Suprapubic skin (tissue), 4 donors: ENCODE measurements at regions not wholly inside any gene's neighbourhood (a gene's known extent, or its start where the extent isn't known, plus 50 kb on each side); places are given as distances from the start of the nearest gene placed in this dataset.

Source experiments
- DNase-seq, 2 donors: peaks; one replicate each; pipeline ENCODE4 v3.0.0-alpha.2; 2019; ENCODE audit warnings: low spot score in 2 of 2
- H3K27ac ChIP-seq: fragments of 200-600 bp; sonication (generic); one replicate; pipeline ENCODE4 v1.5.1; 2019
- H3K27me3 ChIP-seq: fragments of 200-600 bp; sonication (generic); one replicate; pipeline ENCODE4 v1.5.1; 2019
- H3K36me3 ChIP-seq: fragments of 200-600 bp; sonication (generic); one replicate; pipeline ENCODE4 v1.5.1; 2019
- H3K4me1 ChIP-seq: fragments of 200-600 bp; sonication (generic); one replicate; pipeline ENCODE4 v1.5.1; 2019
- H3K4me3 ChIP-seq: fragments of 200-600 bp; sonication (generic); one replicate; pipeline ENCODE4 v1.5.1; 2019; ENCODE audit warnings: mild to moderate bottlenecking
- H3K9me3 ChIP-seq: fragments of 200-600 bp; sonication (generic); one replicate; pipeline ENCODE4 v1.5.1; 2019
- EP300 ChIP-seq: sonication (generic); formaldehyde crosslinking; IDR thresholded peaks from one replicate; pipeline ENCODE4 v1.6.1; 2017; ENCODE audit warnings: antibody characterized with exemption
- POLR2A ChIP-seq, 2 donors: fragments of 450-650 bp; IDR thresholded peaks; one replicate each; pipeline ENCODE4 v1.6.1; 2017; ENCODE audit warnings: antibody characterized with exemption in 2 of 2, mild to moderate bottlenecking in 2 of 2, moderate library complexity in 2 of 2
- POLR2AphosphoS5 ChIP-seq, 3 donors: sonication (generic); formaldehyde crosslinking; IDR thresholded peaks; one replicate each; pipeline ENCODE4 v1.6.1; 2017; ENCODE audit warnings: antibody characterized with exemption in 3 of 3
- WGBS: methylation state at CpG from one replicate; pipeline ENCODE4 v1.1.5; 2018; 5-methylcytosine and 5-hydroxymethylcytosine counted together
- TF ChIP-seq, protein P1 (sequence below), 2 donors: fragments of 200-600 bp in 1 of 2; fragments of 450-650 bp in 1 of 2; sonication (generic) in 1 of 2; IDR thresholded peaks; one replicate each; pipeline ENCODE4 v1.5.1; 2016 to 2019; ENCODE audit warnings: antibody characterized with exemption in 2 of 2, mild to moderate bottlenecking in 1 of 2, moderate library complexity in 1 of 2

DNA sequence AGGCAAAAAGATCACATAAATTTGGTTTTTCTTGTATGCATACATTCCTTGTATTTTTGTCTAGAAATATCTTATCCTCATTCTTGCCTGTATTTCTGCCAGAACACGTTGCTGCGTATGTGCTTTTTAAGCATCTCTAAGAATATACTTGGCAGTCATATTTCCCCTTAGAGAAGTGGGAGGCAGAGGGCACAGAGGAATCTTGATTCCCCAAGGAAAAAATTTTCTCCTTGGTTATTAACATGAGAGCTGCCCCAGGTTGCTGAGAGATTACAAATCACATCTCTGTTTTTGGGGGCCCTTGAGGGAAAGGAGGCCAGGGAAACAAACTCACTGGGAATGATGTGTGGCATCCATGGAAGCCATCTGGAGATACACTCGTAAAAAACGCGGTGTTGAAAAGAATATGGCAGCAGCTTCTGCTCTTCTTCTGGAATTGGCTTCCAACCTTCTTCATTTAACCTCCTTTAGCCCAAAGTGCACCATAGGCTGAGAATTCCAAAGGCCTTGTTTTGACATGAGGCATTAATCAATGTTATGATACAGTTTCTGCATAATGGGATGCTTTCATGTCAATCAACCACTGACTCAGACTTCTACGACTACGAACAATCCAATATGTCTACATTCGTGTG, 684.3 kb upstream of the SORCS1 start:
- Histone ChIP-seq H3K4me3 (no peak overlapping the region), H3K27me3 (no peaks in the 10 kb centered on the region), H3K4me1 (no peaks in the 10 kb centered on the region), H3K27ac (no peak overlapping the region), H3K36me3 (no peaks in the 10 kb centered on the region), H3K9me3 (no peaks in the 10 kb centered on the region)
- TF ChIP-seq EP300 (no peak), POLR2AphosphoS5 (IDR thresholded peaks at IDR 0.05) (no peak), POLR2A (IDR thresholded peaks at IDR 0.05) (no peak)
- TF ChIP-seq, protein P1, sequence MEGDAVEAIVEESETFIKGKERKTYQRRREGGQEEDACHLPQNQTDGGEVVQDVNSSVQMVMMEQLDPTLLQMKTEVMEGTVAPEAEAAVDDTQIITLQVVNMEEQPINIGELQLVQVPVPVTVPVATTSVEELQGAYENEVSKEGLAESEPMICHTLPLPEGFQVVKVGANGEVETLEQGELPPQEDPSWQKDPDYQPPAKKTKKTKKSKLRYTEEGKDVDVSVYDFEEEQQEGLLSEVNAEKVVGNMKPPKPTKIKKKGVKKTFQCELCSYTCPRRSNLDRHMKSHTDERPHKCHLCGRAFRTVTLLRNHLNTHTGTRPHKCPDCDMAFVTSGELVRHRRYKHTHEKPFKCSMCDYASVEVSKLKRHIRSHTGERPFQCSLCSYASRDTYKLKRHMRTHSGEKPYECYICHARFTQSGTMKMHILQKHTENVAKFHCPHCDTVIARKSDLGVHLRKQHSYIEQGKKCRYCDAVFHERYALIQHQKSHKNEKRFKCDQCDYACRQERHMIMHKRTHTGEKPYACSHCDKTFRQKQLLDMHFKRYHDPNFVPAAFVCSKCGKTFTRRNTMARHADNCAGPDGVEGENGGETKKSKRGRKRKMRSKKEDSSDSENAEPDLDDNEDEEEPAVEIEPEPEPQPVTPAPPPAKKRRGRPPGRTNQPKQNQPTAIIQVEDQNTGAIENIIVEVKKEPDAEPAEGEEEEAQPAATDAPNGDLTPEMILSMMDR (IDR thresholded peaks at IDR 0.05) = no peak
- DNase-seq = no peak
- 83% methylated on average over 8 of the region's 8 CpGs for WGBS

DNA sequence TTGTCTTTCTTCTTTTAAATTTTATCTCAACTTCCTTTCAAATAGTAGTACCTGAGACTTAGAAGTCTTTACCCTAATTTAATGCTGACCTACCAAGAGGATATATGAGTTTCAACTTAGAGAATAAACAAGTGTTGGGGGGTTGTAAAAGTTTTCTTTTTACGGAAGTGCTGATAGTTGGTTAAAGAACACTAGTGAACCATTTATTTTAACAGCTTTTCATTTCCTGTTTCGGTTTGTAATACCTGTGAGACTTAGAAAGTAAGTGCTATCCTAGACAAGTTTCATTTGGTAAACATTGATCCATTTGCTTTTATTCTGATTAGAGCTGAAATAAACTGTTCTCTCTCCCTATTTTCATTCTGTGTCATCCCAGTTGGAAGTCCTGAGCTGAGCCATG, 683.1 kb upstream of the SORCS1 start:
- Histone ChIP-seq H3K36me3 (no peaks in the 10 kb centered on the region), H3K4me3 (no peak overlapping the region), H3K27ac (no peak overlapping the region), H3K4me1 (no peaks in the 10 kb centered on the region), H3K27me3 (no peaks in the 10 kb centered on the region), H3K9me3 (no peaks in the 10 kb centered on the region)
- WGBS = 81% methylated on average over 2 of the region's 2 CpGs
- TF ChIP-seq POLR2A (IDR thresholded peaks at IDR 0.05) (no peak), EP300 (no peak), POLR2AphosphoS5 (IDR thresholded peaks at IDR 0.05) (no peak)
- TF ChIP-seq, protein P1 (IDR thresholded peaks at IDR 0.05) = no peak
- no peak for DNase-seq

DNA sequence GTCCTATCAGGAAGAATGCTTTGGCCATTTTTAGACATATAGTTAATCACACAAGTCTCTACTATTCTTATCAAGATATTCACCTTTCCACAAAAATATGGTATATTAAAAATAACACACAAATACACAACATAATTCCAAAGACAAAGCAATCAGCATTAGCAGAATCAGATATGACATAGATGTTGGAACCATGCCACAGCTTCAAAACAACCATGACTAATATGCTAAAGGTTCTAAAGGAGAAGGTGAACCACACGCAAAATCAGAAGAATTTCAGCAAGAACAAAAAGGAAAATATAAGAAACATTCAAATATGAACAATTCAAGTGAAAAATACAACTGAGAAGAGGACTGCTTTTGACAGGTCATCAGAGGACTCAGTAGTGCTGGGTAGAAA, 670.2 kb upstream of the SORCS1 start:
- no peaks in the 10 kb centered on the region for H3K9me3 ChIP-seq
- H3K27me3 ChIP-seq = no peaks in the 10 kb centered on the region
- no peaks in the 10 kb centered on the region for H3K36me3 ChIP-seq
- no peak overlapping the region for H3K4me3 ChIP-seq
- H3K27ac ChIP-seq = no peak overlapping the region
- no peaks in the 10 kb centered on the region for H3K4me1 ChIP-seq
- TF ChIP-seq, protein P1 (IDR thresholded peaks at IDR 0.05) = no peak
- TF ChIP-seq POLR2A (IDR thresholded peaks at IDR 0.05) = no peak
- TF ChIP-seq EP300 = no peak
- TF ChIP-seq POLR2AphosphoS5 (IDR thresholded peaks at IDR 0.05) = no peak
- 43% methylated on average over 1 of the region's 1 CpG for WGBS
- no peak for DNase-seq

DNA sequence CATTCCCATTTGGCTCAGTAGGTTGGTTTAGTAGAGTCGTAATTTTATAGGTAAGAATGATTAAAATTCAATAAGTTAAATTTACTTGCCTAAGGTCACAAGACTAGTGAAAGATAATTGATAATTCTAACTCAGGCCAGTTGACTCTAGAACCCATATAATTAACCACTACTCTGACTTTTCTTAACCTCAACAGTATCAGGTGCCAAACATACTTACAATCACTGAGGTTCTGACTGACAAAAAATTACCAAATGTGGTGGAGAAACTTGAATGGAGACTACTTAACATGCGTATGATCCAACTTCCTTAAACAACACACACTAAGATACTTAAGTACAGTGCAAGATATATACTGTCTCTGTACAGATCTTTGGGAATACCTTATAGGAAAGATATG, 667.3 kb upstream of the SORCS1 start:
- TF ChIP-seq POLR2A (IDR thresholded peaks at IDR 0.05) (no peak), EP300 (no peak), POLR2AphosphoS5 (IDR thresholded peaks at IDR 0.05) (no peak)
- TF ChIP-seq, protein P1 (IDR thresholded peaks at IDR 0.05) = no peak
- no peaks in the 10 kb centered on the region for H3K36me3 ChIP-seq
- H3K27ac ChIP-seq = no peak overlapping the region
- WGBS = 85% methylated on average over 2 of the region's 2 CpGs
- H3K27me3 ChIP-seq = no peaks in the 10 kb centered on the region
- no peak for DNase-seq
- H3K4me3 ChIP-seq = no peak overlapping the region
- no peaks in the 10 kb centered on the region for H3K4me1 ChIP-seq
- H3K9me3 ChIP-seq = no peaks in the 10 kb centered on the region

DNA sequence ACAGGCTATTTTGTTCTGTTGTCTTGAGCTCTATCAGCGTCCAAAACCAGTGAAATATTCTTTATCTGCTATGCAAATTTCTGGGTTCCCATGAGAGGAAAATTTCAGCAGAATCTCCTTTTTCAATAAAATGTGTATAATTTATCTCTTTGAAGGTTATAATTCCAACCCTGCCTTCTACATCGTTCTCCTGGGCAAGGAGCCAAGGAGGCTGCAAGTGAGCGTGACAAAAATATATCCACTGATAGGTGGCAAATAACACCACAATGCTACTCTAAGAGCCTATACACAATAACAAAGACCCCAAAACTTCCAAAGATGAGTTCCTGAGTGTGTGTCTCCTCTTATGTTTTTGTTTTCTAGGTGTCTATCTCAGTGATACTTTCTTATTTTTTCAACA, 664.7 kb upstream of the SORCS1 start:
- TF ChIP-seq, protein P1 (IDR thresholded peaks at IDR 0.05) = no peak
- no peak for TF ChIP-seq EP300
- TF ChIP-seq POLR2A (IDR thresholded peaks at IDR 0.05) = no peak
- TF ChIP-seq POLR2AphosphoS5 (IDR thresholded peaks at IDR 0.05) = no peak
- Histone ChIP-seq H3K36me3 (no peaks in the 10 kb centered on the region), H3K4me3 (no peak overlapping the region), H3K9me3 (no peaks in the 10 kb centered on the region), H3K4me1 (no peaks in the 10 kb centered on the region), H3K27ac (no peak overlapping the region), H3K27me3 (no peaks in the 10 kb centered on the region)
- no peak for DNase-seq
- WGBS = 29% methylated on average over 3 of the region's 3 CpGs
